Subcutaneous abdominal adipose tissue (tissue), 5 donors: ENCODE measurements at regions not wholly inside any gene's neighbourhood (a gene's known extent, or its start where the extent isn't known, plus 50 kb on each side); places are given as distances from the start of the nearest gene placed in this dataset.

Source experiments
- H3K27ac ChIP-seq: one replicate; pipeline ENCODE4 v1.7.0; 2013; ENCODE audit warnings: low read depth, mild to moderate bottlenecking, inconsistent platforms, low read length, moderate library complexity
- H3K27me3 ChIP-seq, 5 donors: one replicate each; pipeline ENCODE4 v1.7.0; 2013; ENCODE audit warnings: low read length in 5 of 5, inconsistent platforms in 1 of 5; ENCODE audit not compliant: control insufficient read depth in 5 of 5, insufficient read depth in 4 of 5
- H3K36me3 ChIP-seq, 5 donors: one replicate each; pipeline ENCODE4 v1.7.0; 2013; ENCODE audit warnings: low read length in 5 of 5; ENCODE audit not compliant: control insufficient read depth in 5 of 5, insufficient read depth in 5 of 5
- H3K4me1 ChIP-seq, 5 donors: one replicate each; pipeline ENCODE4 v1.7.0; 2013; ENCODE audit warnings: low read length in 5 of 5, mild to moderate bottlenecking in 3 of 5, moderate library complexity in 1 of 5; ENCODE audit not compliant: control insufficient read depth in 5 of 5, insufficient read depth in 5 of 5
- H3K4me3 ChIP-seq, 5 donors: one replicate each; pipeline ENCODE4 v1.7.0; 2013; ENCODE audit warnings: low read length in 5 of 5, low read depth in 1 of 5
- H3K9ac ChIP-seq, 5 donors: one replicate each; pipeline ENCODE4 v1.7.0; 2013; ENCODE audit warnings: low read length in 5 of 5, mild to moderate bottlenecking in 4 of 5, moderate library complexity in 3 of 5
- H3K9me3 ChIP-seq, 5 donors: one replicate each; pipeline ENCODE4 v1.7.0; 2013; ENCODE audit warnings: low read length in 5 of 5; ENCODE audit not compliant: control insufficient read depth in 5 of 5
- donor health status: healthy.
- donor health status: healthy.
- donor health status: healthy.
- donor health status: healthy.
- donor health status: healthy.

DNA sequence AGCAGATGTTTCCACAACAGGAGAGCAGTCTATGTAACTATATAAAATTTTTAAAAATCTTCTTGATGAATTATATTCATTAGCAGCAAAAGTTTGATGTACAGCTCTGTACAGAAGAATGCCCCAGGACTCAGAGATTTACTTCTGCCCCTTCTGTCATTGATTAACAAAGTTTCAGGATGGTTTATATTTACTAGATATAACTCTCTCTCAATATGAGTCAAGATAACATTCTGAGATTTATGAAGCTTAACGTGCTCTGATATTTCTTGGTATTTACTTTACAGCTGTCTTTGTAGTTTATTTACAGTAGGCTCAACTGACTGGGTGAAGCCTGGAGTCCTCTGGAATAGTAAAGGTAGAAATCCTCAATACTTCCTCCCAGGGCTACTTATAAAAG lies 93.6 kb upstream of the HNMT start:
- no peak overlapping the region for H3K27ac ChIP-seq
- no peaks in the 10 kb centered on the region for H3K9me3 ChIP-seq
- no peaks in the 10 kb centered on the region for H3K4me1 ChIP-seq
- no peaks in the 10 kb centered on the region for H3K27me3 ChIP-seq
- no peak overlapping the region for H3K4me3 ChIP-seq
- no peak overlapping the region for H3K9ac ChIP-seq
- no peaks in the 10 kb centered on the region for H3K36me3 ChIP-seq

DNA sequence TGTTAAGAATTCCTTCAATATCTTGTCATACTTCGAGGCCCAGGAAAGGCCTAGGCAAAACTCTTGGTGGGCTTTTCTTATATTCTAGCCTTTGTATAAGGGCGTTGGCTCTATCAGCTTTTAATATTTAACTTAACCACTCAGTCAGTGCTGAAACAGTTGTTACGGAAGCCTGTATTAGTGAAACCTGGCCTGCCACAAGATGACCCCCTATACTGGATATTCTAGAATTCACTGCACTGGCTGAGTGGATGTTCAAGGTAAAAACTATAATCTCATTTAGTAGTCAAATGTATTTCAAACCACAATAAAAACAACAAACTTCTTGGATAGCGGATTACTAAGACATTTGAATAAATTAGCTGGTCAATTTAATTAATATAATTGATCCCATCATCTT lies 91.7 kb upstream of the HNMT start:
- Histone ChIP-seq H3K4me1 (no peaks in the 10 kb centered on the region), H3K27ac (no peak overlapping the region), H3K4me3 (no peak overlapping the region), H3K36me3 (no peaks in the 10 kb centered on the region), H3K27me3 (no peaks in the 10 kb centered on the region), H3K9ac (no peak overlapping the region), H3K9me3 (no peaks in the 10 kb centered on the region)

DNA sequence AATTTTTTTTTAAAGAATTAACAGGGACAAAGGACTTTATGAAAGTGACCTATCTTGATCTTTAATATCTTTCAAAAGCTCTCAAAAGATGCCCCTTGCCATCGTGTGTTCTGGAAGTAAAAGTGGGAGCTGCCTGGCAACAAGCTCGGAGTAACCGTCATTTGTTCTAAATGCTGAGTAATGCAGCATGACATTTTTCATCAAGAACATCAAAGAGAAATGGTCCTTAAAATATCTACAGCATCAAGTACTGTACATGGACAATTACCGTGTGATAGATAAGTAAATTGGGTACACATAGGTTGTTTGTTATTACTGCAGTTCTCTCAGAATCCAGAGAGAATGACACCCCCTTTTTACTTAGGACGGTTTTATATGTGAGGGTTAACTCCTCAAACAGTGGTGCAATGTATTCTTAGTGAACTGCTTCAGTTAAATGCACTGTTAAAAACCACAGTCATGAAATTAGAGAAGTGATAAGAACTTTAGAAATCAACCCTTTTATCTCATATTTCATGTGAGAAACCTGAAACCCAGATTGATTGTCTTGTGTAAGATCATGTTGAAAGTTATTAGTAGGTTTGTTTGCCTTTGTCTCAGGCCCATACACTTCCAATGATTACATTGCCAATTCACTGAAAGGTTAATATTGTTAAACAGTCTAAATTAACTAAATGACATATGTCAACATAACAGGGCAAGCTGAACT lies 90.6 kb upstream of the HNMT start:
- no peaks in the 10 kb centered on the region for H3K9me3 ChIP-seq
- no peaks in the 10 kb centered on the region for H3K27me3 ChIP-seq
- no peak overlapping the region for H3K4me3 ChIP-seq
- H3K36me3 ChIP-seq: no peaks in the 10 kb centered on the region
- H3K27ac ChIP-seq: no peak overlapping the region
- H3K9ac ChIP-seq: no peak overlapping the region
- H3K4me1 ChIP-seq: no peaks in the 10 kb centered on the region

DNA sequence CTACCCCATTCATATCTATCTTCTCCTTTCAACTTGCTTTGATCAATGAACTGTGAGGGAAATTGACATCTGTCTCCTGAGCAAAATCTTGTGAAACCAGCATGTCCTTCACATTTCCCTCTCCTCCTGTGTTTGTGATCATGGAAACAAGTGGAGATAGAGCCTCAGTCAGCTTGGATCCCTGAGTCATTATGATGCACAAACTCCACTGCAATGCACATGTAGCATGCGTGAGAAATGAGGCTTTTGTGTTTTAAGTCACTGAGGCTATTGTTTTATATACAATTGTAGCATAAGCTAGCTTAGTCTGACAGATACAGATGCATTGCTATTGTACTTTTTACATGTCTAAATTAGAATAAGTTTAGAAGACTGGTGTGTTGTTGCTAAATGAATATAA lies 85.2 kb upstream of the HNMT start:
- Histone ChIP-seq H3K9ac (no peak overlapping the region), H3K4me3 (no peak overlapping the region), H3K36me3 (no peaks in the 10 kb centered on the region), H3K9me3 (peaks cover 0 to 6% (median 0%) of the 10 kb centered on the region in 5 donors), H3K27ac (no peak overlapping the region), H3K27me3 (no peaks in the 10 kb centered on the region), H3K4me1 (no peaks in the 10 kb centered on the region)

DNA sequence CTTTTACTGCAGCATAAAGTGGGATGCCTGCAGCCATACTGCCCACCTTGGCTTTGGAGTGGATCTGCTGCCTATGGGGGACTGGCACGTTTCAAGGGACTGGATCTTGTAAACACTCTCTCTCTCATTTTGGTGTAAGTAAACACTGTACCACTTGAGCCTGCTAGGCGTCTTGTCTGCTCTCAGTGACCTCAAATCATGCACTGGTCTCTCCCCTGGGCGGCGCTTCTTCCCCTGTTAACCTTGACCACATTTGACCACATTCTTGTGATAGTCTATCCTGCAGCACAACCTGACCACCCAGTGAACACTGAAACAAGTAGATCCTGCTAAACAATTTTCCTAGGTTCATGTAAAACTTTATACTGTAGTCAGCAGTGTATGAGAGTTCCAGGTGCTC lies 82.6 kb upstream of the HNMT start:
- H3K4me3 ChIP-seq: no peak overlapping the region
- no peak overlapping the region for H3K27ac ChIP-seq
- H3K4me1 ChIP-seq: no peaks in the 10 kb centered on the region
- H3K9me3 ChIP-seq: peaks cover 0 to 6% (median 0%) of the 10 kb centered on the region in 5 donors
- no peak overlapping the region for H3K9ac ChIP-seq
- H3K36me3 ChIP-seq: no peaks in the 10 kb centered on the region
- no peaks in the 10 kb centered on the region for H3K27me3 ChIP-seq

DNA sequence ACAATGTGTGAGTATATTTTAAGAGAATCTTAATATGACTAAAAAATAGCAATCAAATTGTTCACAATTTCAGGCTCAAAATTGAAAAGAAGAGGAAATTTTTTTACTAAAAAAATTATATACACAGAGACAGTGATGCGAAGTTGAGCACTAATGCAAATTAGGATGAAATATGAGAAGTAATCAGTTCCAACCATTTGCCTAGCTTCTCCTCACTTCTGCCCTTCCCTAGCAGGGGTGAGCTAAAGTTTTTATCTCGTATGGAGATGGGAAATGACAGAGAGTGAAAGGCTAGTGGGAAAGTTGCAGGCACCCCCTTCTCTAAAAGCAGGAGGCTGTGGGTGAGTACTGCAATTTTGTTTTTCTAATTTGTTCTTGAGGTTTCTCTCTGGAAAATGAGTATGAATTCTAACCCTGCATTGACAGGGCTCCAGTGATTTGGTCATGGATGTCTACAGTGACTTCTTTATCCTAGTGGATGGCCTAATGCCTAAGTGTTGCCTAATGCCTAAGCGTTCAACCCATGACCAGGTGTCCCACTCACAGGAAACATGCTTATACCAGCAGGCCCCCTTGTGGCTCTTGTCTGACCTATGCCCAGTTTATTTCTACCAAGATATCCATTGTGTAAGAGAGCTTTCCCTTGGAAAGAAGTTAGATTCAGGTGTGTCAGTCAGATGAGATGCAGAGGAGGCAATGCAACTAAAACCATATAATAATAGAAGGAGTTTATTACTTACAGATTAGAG lies 78.0 kb upstream of the HNMT start:
- peaks cover 0 to 6% (median 0%) of the 10 kb centered on the region in 5 donors for H3K9me3 ChIP-seq
- no peak overlapping the region for H3K9ac ChIP-seq
- no peak overlapping the region for H3K27ac ChIP-seq
- no peaks in the 10 kb centered on the region for H3K36me3 ChIP-seq
- no peak overlapping the region for H3K4me3 ChIP-seq
- no peaks in the 10 kb centered on the region for H3K27me3 ChIP-seq
- no peaks in the 10 kb centered on the region for H3K4me1 ChIP-seq

DNA sequence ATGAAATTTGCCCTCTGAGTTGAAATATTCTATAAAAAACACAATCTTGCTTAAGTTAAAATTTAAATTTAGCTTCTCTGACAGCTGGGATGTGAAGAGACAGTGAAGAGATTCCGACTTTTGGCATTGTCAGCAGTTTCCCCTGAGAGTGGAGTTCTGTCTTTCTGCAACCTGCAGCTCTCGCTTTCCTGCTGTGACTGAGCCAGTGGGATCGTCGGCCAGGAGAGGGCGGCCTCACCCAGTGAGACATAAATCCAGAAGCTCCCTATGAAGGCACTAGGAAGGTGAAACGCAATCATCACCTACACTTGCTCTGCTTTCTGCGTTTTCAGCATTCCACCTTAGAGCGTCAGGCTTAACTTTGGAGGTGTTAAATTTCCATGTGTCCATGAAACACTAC lies 75.4 kb upstream of the HNMT start:
- Histone ChIP-seq H3K36me3 (no peaks in the 10 kb centered on the region), H3K9ac (no peak overlapping the region), H3K27me3 (no peaks in the 10 kb centered on the region), H3K4me3 (no peak overlapping the region), H3K4me1 (no peaks in the 10 kb centered on the region), H3K9me3 (no peaks in the 10 kb centered on the region), H3K27ac (no peak overlapping the region)

DNA sequence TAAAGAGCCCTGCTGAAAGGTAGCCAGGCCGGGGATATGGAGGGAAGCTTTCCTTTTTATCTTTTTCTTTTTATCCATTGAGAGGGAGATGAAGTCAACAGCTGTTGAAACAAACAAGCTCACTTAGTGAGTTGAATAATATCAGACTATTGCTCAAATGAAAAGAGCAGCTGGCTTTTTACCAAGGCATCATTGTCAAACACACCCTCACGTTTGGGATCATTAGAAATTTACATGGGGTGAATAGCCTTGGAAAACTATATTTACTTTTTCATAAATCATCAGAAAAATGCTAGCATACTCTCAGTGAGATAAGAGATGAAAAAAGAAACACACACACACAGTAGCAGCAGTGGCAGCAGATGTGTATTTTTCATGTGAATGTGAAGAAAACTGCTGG lies 71.5 kb upstream of the HNMT start:
- H3K9ac ChIP-seq: no peak overlapping the region

DNA sequence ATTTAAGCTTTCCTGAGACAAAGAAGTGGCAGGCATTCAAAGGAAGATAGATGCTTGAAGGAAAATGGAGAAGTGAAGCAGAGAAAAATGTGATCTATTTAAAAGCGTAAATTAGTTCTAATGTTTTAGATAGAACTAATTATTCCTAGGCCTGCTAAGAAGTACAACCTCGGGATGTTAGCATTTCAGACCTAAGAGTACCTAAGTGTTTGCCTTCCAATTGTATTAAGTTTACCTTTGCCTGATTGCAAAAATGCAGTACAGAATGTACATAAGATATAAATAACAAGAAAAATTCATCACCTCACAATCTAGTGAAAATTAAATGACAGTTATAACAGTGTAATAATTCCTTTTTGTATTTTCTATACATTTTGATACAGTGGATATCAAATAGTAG lies 71.1 kb upstream of the HNMT start:
- no peaks in the 10 kb centered on the region for H3K36me3 ChIP-seq
- H3K27ac ChIP-seq: no peak overlapping the region
- no peaks in the 10 kb centered on the region for H3K27me3 ChIP-seq
- H3K9me3 ChIP-seq: no peaks in the 10 kb centered on the region
- no peak overlapping the region for H3K9ac ChIP-seq
- H3K4me1 ChIP-seq: no peaks in the 10 kb centered on the region
- H3K4me3 ChIP-seq: no peak overlapping the region

More for the DNA sequence above, 71.5 kb upstream of the HNMT start:
- Histone ChIP-seq H3K9me3 (no peaks in the 10 kb centered on the region), H3K36me3 (no peaks in the 10 kb centered on the region), H3K27ac (no peak overlapping the region), H3K4me1 (no peaks in the 10 kb centered on the region), H3K4me3 (no peak overlapping the region), H3K27me3 (no peaks in the 10 kb centered on the region)

DNA sequence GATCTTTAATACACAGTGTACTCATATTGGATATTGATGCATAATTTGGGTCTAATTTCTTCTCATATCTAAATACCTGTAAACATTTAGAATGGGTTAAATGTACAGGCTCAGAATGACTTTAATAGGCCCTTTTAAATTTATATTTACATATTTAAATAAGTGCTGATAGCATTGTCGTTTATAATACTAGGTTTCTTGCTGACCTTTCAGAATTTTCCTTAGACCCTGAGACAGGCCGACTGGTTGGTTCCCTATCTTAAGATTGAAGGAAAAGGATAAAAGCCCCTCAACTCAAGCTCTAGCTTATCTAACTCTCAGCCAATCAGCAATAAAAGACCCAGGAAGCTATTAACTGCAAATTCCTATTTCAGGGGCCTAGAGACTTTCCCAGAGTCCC lies 67.8 kb upstream of the HNMT start:
- no peaks in the 10 kb centered on the region for H3K4me1 ChIP-seq
- no peaks in the 10 kb centered on the region for H3K36me3 ChIP-seq
- no peak overlapping the region for H3K4me3 ChIP-seq
- H3K9ac ChIP-seq: no peak overlapping the region
- no peaks in the 10 kb centered on the region for H3K9me3 ChIP-seq
- H3K27me3 ChIP-seq: no peaks in the 10 kb centered on the region
- no peak overlapping the region for H3K27ac ChIP-seq
